Ishikawa (cell line): ENCODE measurements at regions not wholly inside any gene's neighbourhood (a gene's known extent, or its start where the extent isn't known, plus 50 kb on each side); places are given as distances from the start of the nearest gene placed in this dataset.

ENCODE experiments used
- CEBPB ChIP-seq: IDR thresholded peaks from 2 replicates; pipeline ENCODE4 v1.6.1; 2012
- CREB1 ChIP-seq: IDR thresholded peaks from 2 replicates; pipeline ENCODE4 v1.6.1; 2012; ENCODE audit warnings: low read depth
- EGR1 ChIP-seq: IDR thresholded peaks from 2 replicates; pipeline ENCODE4 v1.6.1; 2012
- EP300 ChIP-seq: IDR thresholded peaks from 2 replicates; pipeline ENCODE4 v1.6.1; 2012; ENCODE audit warnings: borderline replicate concordance
- FOXM1 ChIP-seq: IDR thresholded peaks from 2 replicates; pipeline ENCODE4 v1.6.1; 2012; ENCODE audit warnings: low read depth, borderline replicate concordance
- NFIC ChIP-seq: IDR thresholded peaks from 2 replicates; pipeline ENCODE4 v1.6.1; 2012
- RAD21 ChIP-seq: IDR thresholded peaks from 2 replicates; pipeline ENCODE4 v1.6.1; 2012; ENCODE audit warnings: low read depth
- REST ChIP-seq: IDR thresholded peaks from 2 replicates; pipeline ENCODE4 v1.6.1; 2012; ENCODE audit warnings: low read depth, mild to moderate bottlenecking
- TAF1 ChIP-seq: IDR thresholded peaks from 2 replicates; pipeline ENCODE4 v1.6.1; 2012; ENCODE audit warnings: low read depth, mild to moderate bottlenecking
- TCF12 ChIP-seq: IDR thresholded peaks from 2 replicates; pipeline ENCODE4 v1.6.1; 2012; ENCODE audit warnings: low read depth
- USF1 ChIP-seq: IDR thresholded peaks from 2 replicates; pipeline ENCODE4 v1.6.1; 2012
- YY1 ChIP-seq: IDR thresholded peaks from 2 replicates; pipeline ENCODE4 v1.6.1; 2012; ENCODE audit warnings: low read depth
- ZBTB7A ChIP-seq: IDR thresholded peaks from 2 replicates; pipeline ENCODE4 v1.6.1; 2012; ENCODE audit warnings: low read depth

- TF ChIP-seq ZBTB7A (no peak), YY1 (no peak), NFIC (no peak), CEBPB (no peak), EP300 (no peak), TAF1 (no peak), USF1 (no peak), CREB1 (no peak), FOXM1 (no peak), REST (no peak), RAD21 (no peak), EGR1 (no peak), TCF12 (no peak)
These were observed 962.1 kb downstream of the JRKL start for GRCh38 chr11:97351939-97352338.
